Right atrium auricular region (tissue), 2 donors: ENCODE measurements at regions not wholly inside any gene's neighbourhood (a gene's known extent, or its start where the extent isn't known, plus 50 kb on each side); places are given as distances from the start of the nearest gene placed in this dataset.

ENCODE experiments used
- DNase-seq: peaks from one replicate; pipeline ENCODE4 v3.0.0-alpha.2; 2019; ENCODE audit warnings: low spot score
- H3K27ac ChIP-seq, 2 donors: fragments of 200-600 bp; sonication (generic); 1 replicate in 1 of 2; 2 replicates in 1 of 2; pipeline ENCODE4 v1.5.1; 2016 to 2019
- H3K27me3 ChIP-seq, 2 donors: fragments of 200-600 bp; sonication (generic); one replicate each; pipeline versions ENCODE4 v1.5.1 to v1.6.0; 2017 to 2019
- H3K36me3 ChIP-seq: fragments of 200-600 bp; sonication (generic); one replicate; pipeline ENCODE4 v1.5.1; 2016
- H3K4me1 ChIP-seq, 2 donors: fragments of 200-600 bp; sonication (generic); one replicate each; pipeline versions ENCODE4 v1.5.1 to v1.6.0; 2017 to 2019
- H3K4me3 ChIP-seq, 2 donors: fragments of 200-600 bp; sonication (generic); 1 replicate in 1 of 2; 2 replicates in 1 of 2; pipeline ENCODE4 v1.5.1; 2017 to 2019; ENCODE audit warnings: mild to moderate bottlenecking in 1 of 2, moderate library complexity in 1 of 2
- H3K9me3 ChIP-seq, 2 donors: fragments of 200-600 bp; sonication (generic); one replicate each; pipeline ENCODE4 v1.5.1; 2019
- CTCF ChIP-seq, 2 donors: fragments of 200-600 bp; sonication (generic); IDR thresholded peaks; one replicate each; pipeline ENCODE4 v1.5.1; 2019; ENCODE audit warnings: antibody characterized with exemption in 2 of 2

GRCh38 chr1:29802181-29803068, 566.1 kb downstream of the PTPRU start:
- TF ChIP-seq CTCF (IDR thresholded peaks at IDR 0.05), result no peak
- Histone ChIP-seq H3K4me1 (no peaks in the 10 kb centered on the region), H3K27ac (no peak overlapping the region), H3K4me3 (no peak overlapping the region), H3K9me3 (no peaks in the 10 kb centered on the region), H3K27me3 (no peaks in the 10 kb centered on the region), H3K36me3 (no peaks in the 10 kb centered on the region)
- DNase-seq, result peak; percentile 21

DNA sequence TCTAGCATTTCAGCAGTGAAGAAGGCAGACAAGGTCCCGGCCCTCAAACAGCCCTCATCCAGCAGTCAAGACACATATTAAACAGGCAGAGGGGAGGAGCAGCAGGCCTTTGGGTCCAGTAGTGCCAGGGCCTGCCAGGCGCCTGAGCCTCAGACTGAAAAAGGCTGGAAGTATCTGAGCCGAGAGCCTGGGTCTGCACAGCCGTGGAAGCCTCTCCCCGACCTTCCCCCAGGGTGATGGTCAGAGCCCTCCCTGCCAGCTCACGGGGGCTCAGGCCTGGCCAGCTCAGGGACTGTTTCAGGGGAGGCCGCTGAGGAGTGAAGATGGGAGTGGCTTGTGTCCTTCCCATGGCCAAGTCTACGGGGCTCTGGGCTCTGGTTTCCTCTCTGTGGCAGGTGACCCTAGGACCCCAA, 565.2 kb downstream of the PTPRU start:
- H3K36me3 ChIP-seq, result no peaks in the 10 kb centered on the region
- H3K4me3 ChIP-seq, result no peak overlapping the region

DNA sequence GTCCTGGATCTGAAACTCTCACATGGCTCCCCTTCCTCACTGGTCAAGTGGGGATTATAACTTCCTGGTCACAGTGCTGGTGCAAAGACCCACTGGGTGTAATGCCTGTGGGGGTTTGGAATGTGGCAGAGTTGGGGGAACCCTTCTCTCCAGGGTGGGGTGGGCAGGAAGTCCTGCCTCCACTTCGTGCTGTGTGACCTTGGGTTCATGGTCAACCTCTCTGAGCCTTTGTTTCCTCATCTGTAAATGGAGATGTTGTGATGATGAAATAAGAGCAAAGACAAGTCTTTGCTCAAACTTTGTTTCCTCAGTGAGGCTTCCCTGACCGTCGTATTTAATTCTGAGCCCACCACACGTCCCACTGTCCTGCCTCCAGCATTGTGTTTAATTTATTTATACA, 564.7 kb downstream of the PTPRU start:
- H3K36me3 ChIP-seq, result no peaks in the 10 kb centered on the region
- peaks cover 0 to 4% of the 10 kb centered on the region in 2 donors for H3K9me3 ChIP-seq
- no peaks in the 10 kb centered on the region for H3K27me3 ChIP-seq
- no peaks in the 10 kb centered on the region for H3K4me1 ChIP-seq
- no peak for DNase-seq
- no peak for TF ChIP-seq CTCF (IDR thresholded peaks at IDR 0.05)
- H3K4me3 ChIP-seq, result no peak overlapping the region
- no peak overlapping the region for H3K27ac ChIP-seq

More for the DNA sequence above, 565.2 kb downstream of the PTPRU start:
- Histone ChIP-seq H3K9me3 (no peaks in the 10 kb centered on the region), H3K27ac (no peak overlapping the region), H3K4me1 (no peaks in the 10 kb centered on the region), H3K27me3 (no peaks in the 10 kb centered on the region)
- TF ChIP-seq CTCF (IDR thresholded peaks at IDR 0.05), result no peak
- DNase-seq, result peak; percentile 52

- Histone ChIP-seq H3K36me3 (no peaks in the 10 kb centered on the region), H3K4me3 (no peak overlapping the region), H3K27me3 (no peaks in the 10 kb centered on the region), H3K27ac (no peak overlapping the region), H3K9me3 (peaks cover 0 to 9% of the 10 kb centered on the region in 2 donors), H3K4me1 (no peaks in the 10 kb centered on the region)
- peak; percentile 55 for DNase-seq
- no peak for TF ChIP-seq CTCF (IDR thresholded peaks at IDR 0.05)
Observed at GRCh38 chr1:29800522-29800956, 564.2 kb downstream of the PTPRU start.

DNA sequence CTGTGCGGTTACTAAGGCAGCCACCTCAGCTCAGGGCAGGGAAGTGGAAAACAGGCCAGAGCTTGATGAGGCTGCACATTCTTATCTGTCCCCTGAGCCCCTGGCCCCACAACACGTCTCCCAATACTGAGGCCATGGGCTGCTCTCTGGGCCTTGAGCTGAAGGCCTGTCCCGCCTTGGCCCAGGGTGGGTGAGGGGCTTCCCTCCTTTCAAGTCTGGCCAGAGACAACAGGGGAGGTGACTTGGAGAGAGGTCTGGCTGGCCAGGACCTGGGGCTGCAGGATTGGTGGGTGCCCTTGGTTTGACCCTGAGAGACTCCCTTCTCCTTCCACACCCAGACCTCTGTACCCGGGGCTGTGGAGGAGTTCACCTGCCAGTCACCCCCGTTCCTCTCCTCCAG, 563.8 kb downstream of the PTPRU start:
- Histone ChIP-seq H3K4me3 (no peak overlapping the region), H3K27me3 (no peaks in the 10 kb centered on the region), H3K27ac (no peak overlapping the region), H3K36me3 (no peaks in the 10 kb centered on the region), H3K9me3 (peaks cover 0 to 13% of the 10 kb centered on the region in 2 donors), H3K4me1 (no peaks in the 10 kb centered on the region)
- peak; percentile 43 for DNase-seq
- no peak for TF ChIP-seq CTCF (IDR thresholded peaks at IDR 0.05)
